GM12878 (cell line): ENCODE measurements at regions not wholly inside any gene's neighbourhood (a gene's known extent, or its start where the extent isn't known, plus 50 kb on each side); places are given as distances from the start of the nearest gene placed in this dataset.

Source experiments
- ASH2L ChIP-seq: fragments of 300-600, 200-600 bp; sonication (generic); IDR thresholded peaks from 2 replicates; pipeline ENCODE4 v1.6.1; 2017; ENCODE audit warnings: low read depth, mild to moderate bottlenecking, borderline replicate concordance
- CTCF ChIP-seq, 3 experiments: IDR thresholded peaks in 2 of 3; conservative IDR thresholded peaks in 1 of 3; 2 replicates each; pipeline ENCODE4 v1.5.1; 2011; ENCODE audit warnings: low read depth in 3 of 3, low read length in 3 of 3, mild to moderate bottlenecking in 3 of 3, control low read depth in 2 of 3, moderate library complexity in 2 of 3, inconsistent platforms in 1 of 3, mixed read lengths in 1 of 3; ENCODE audit not compliant: control insufficient read depth in 2 of 3, insufficient read depth in 1 of 3; ENCODE audit errors: extremely low read depth in 1 of 3
- EP300 ChIP-seq, 2 experiments: fragments of 150-350 bp in 1 of 2; IDR thresholded peaks; 2 replicates each; pipeline ENCODE4 v1.6.1; 2011 to 2012; ENCODE audit warnings: low read depth in 2 of 2, low read length in 2 of 2, borderline replicate concordance in 1 of 2, improper control_type of control experiment in 1 of 2, inconsistent platforms in 1 of 2; ENCODE audit not compliant: control insufficient read depth in 1 of 2
- HDAC2 ChIP-seq: fragments of 200-600 bp; sonication (generic); IDR thresholded peaks from 2 replicates; pipeline ENCODE4 v1.6.1; 2017
- IRF4 ChIP-seq: IDR thresholded peaks from 2 replicates; pipeline ENCODE4 v1.6.1; 2011; ENCODE audit warnings: low read depth, low read length
- JUND ChIP-seq: IDR thresholded peaks from 2 replicates; pipeline ENCODE4 v1.6.1; 2012; ENCODE audit warnings: low read depth, mild to moderate bottlenecking, low read length, improper control_type of control experiment, moderate library complexity
- POLR2A ChIP-seq: IDR thresholded peaks from 2 replicates; pipeline ENCODE4 v1.6.1; 2011; ENCODE audit warnings: low read depth, mild to moderate bottlenecking, low read length
- POU2F2 ChIP-seq: IDR thresholded peaks from 3 replicates; pipeline ENCODE4 v1.6.1; 2011; ENCODE audit warnings: low read depth, mild to moderate bottlenecking, low read length, borderline replicate concordance
- RAD51 ChIP-seq: fragments of 450-650 bp; IDR thresholded peaks from 2 replicates; pipeline ENCODE4 v1.6.1; 2016; ENCODE audit warnings: moderate library complexity, mild to moderate bottlenecking, inconsistent platforms
- SREBF1 ChIP-seq: IDR thresholded peaks from 2 replicates; pipeline ENCODE4 v1.6.1; 2012; ENCODE audit warnings: mild to moderate bottlenecking, low read length

GRCh38 chr21:16533692-16534407 lies 804.1 kb downstream of the USP25 start:
- TF ChIP-seq CTCF (IDR thresholded peaks at IDR 0.05 in 2 of 3, conservative IDR thresholded peaks at IDR 0.05 in 1 of 3; ENCODE audit: control insufficient read depth in 2 of 3, extremely low read depth in 1 of 3, insufficient read depth in 1 of 3, low read depth in 3 of 3, low read length in 3 of 3) (no peak), HDAC2 (no peak), IRF4 (no peak), POLR2A (no peak), SREBF1 (no peak), RAD51 (no peak), ASH2L (no peak), EP300 (IDR thresholded peaks at IDR 0.05; ENCODE audit: borderline replicate concordance in 1 of 2, control insufficient read depth in 1 of 2, low read depth in 2 of 2, low read length in 2 of 2) (no peak), POU2F2 (no peak), JUND (no peak)
